Trophoblast cell (in vitro differentiated cells and primary cell): ENCODE measurements at regions not wholly inside any gene's neighbourhood (a gene's known extent, or its start where the extent isn't known, plus 50 kb on each side); places are given as distances from the start of the nearest gene placed in this dataset.

Source experiments
- DNase-seq, 2 donors: peaks; one replicate each; pipeline ENCODE4 v3.0.0-alpha.2; 2016
- H2AFZ ChIP-seq: 2 replicates; pipeline ENCODE4 v1.6.1; 2013; ENCODE audit warnings: low read length, moderate library complexity, mild to moderate bottlenecking; ENCODE audit not compliant: insufficient read depth, poor library complexity
- H2AK5ac ChIP-seq: 2 replicates; pipeline ENCODE4 v1.6.1; 2013; ENCODE audit warnings: mild to moderate bottlenecking, low read length
- H2BK120ac ChIP-seq: 2 replicates; pipeline ENCODE4 v1.6.1; 2013; ENCODE audit warnings: low read length, mild to moderate bottlenecking, moderate library complexity; ENCODE audit not compliant: insufficient read depth, poor library complexity
- H2BK12ac ChIP-seq: 2 replicates; pipeline ENCODE4 v1.6.1; 2013; ENCODE audit warnings: mild to moderate bottlenecking, low read length, moderate library complexity
- H2BK5ac ChIP-seq: 2 replicates; pipeline ENCODE4 v1.6.1; 2013; ENCODE audit warnings: low read length, low read depth, moderate library complexity, mild to moderate bottlenecking; ENCODE audit not compliant: poor library complexity
- H3K14ac ChIP-seq: 2 replicates; pipeline ENCODE4 v1.6.1; 2013; ENCODE audit warnings: mild to moderate bottlenecking, low read length
- H3K18ac ChIP-seq: 2 replicates; pipeline ENCODE4 v1.6.1; 2013; ENCODE audit warnings: mild to moderate bottlenecking, low read length
- H3K23ac ChIP-seq: 2 replicates; pipeline ENCODE4 v1.6.1; 2013; ENCODE audit warnings: low read length
- H3K27ac ChIP-seq: 2 replicates; pipeline ENCODE4 v1.5.1; 2013; ENCODE audit warnings: low read depth, mild to moderate bottlenecking, inconsistent platforms, low read length, moderate library complexity
- H3K27me3 ChIP-seq: 2 replicates; pipeline ENCODE4 v1.6.1; 2013; ENCODE audit warnings: inconsistent platforms, mild to moderate bottlenecking, low read length, moderate library complexity; ENCODE audit not compliant: insufficient read depth
- H3K36me3 ChIP-seq, 2 experiments: 1 replicate in 1 of 2; 2 replicates in 1 of 2; pipeline ENCODE4 v1.6.1; 2013; ENCODE audit warnings: low read length in 2 of 2, mild to moderate bottlenecking in 2 of 2, moderate library complexity in 1 of 2; ENCODE audit not compliant: insufficient read depth in 2 of 2, control insufficient read depth in 1 of 2
- H3K4ac ChIP-seq: 2 replicates; pipeline ENCODE4 v1.6.1; 2013; ENCODE audit warnings: low read depth, mild to moderate bottlenecking, low read length, moderate library complexity
- H3K4me1 ChIP-seq, 2 experiments: 1 replicate in 1 of 2; 2 replicates in 1 of 2; pipeline ENCODE4 v1.6.1; 2013; ENCODE audit warnings: low read length in 2 of 2, mild to moderate bottlenecking in 2 of 2, moderate library complexity in 1 of 2; ENCODE audit not compliant: insufficient read depth in 2 of 2, control insufficient read depth in 1 of 2
- H3K4me2 ChIP-seq: 2 replicates; pipeline ENCODE4 v1.6.1; 2013; ENCODE audit warnings: inconsistent platforms, mild to moderate bottlenecking, low read length, moderate library complexity
- H3K4me3 ChIP-seq: 2 replicates; pipeline ENCODE4 v1.5.1; 2013; ENCODE audit warnings: mild to moderate bottlenecking, low read depth, low read length, inconsistent platforms
- H3K79me1 ChIP-seq: one replicate; pipeline ENCODE4 v1.6.1; 2013; ENCODE audit warnings: low read length
- H3K79me2 ChIP-seq: 2 replicates; pipeline ENCODE4 v1.6.1; 2013; ENCODE audit warnings: low read length, mild to moderate bottlenecking; ENCODE audit not compliant: control insufficient read depth, insufficient read depth, poor library complexity
- H3K9ac ChIP-seq: 2 replicates; pipeline ENCODE4 v1.6.1; 2013; ENCODE audit warnings: mild to moderate bottlenecking, low read length
- H3K9me3 ChIP-seq: 2 replicates; pipeline ENCODE4 v1.6.1; 2013; ENCODE audit warnings: low read depth, mild to moderate bottlenecking, control low read depth, inconsistent platforms, low read length; ENCODE audit not compliant: insufficient read depth
- H4K12ac ChIP-seq: 2 replicates; pipeline ENCODE4 v1.6.1; 2013; ENCODE audit warnings: low read depth, mild to moderate bottlenecking, low read length, moderate library complexity
- H4K8ac ChIP-seq: 2 replicates; pipeline ENCODE4 v1.6.1; 2013; ENCODE audit warnings: low read depth, mild to moderate bottlenecking, low read length, moderate library complexity
- H4K91ac ChIP-seq: one replicate; pipeline ENCODE4 v1.6.1; 2013; ENCODE audit warnings: low read depth, mild to moderate bottlenecking, low read length, moderate library complexity
- WGBS: extraction: QIAGEN DNeasy Blood & Tissue Kit; methylation state at CpG from one replicate; pipeline ENCODE4 v1.1.7; 2013; ENCODE audit warnings: missing lambda C conversion rate; ENCODE audit not compliant: insufficient read length, insufficient coverage; ENCODE audit errors: extremely low coverage; 5-methylcytosine and 5-hydroxymethylcytosine counted together

GRCh38 chr6:14992382-14992781 is 253.5 kb upstream of the JARID2 start:
- H4K91ac ChIP-seq = no peak overlapping the region
- no peak overlapping the region for H3K14ac ChIP-seq
- H3K18ac ChIP-seq = no peak overlapping the region
- H3K27ac ChIP-seq = no peak overlapping the region
- no peak overlapping the region for H3K4me2 ChIP-seq
- H3K4me1 ChIP-seq = no peaks in the 10 kb centered on the region
- DNase-seq = no peak
- WGBS = no CpG with 5 or more reads among the region's 3 CpGs
- H3K79me2 ChIP-seq = no peaks in the 10 kb centered on the region
- H3K23ac ChIP-seq = no peak overlapping the region
- no peak overlapping the region for H2BK12ac ChIP-seq
- no peaks in the 10 kb centered on the region for H3K36me3 ChIP-seq
- H2AK5ac ChIP-seq = no peak overlapping the region
- H2BK5ac ChIP-seq = no peak overlapping the region
- H4K12ac ChIP-seq = no peak overlapping the region
- no peak overlapping the region for H2BK120ac ChIP-seq
- H4K8ac ChIP-seq = no peak overlapping the region
- H3K4ac ChIP-seq = no peak overlapping the region
- H3K9ac ChIP-seq = no peak overlapping the region
- no peaks in the 10 kb centered on the region for H3K27me3 ChIP-seq
- H3K79me1 ChIP-seq = no peaks in the 10 kb centered on the region
- no peak overlapping the region for H2AFZ ChIP-seq
- H3K4me3 ChIP-seq = no peak overlapping the region
- H3K9me3 ChIP-seq = no peaks in the 10 kb centered on the region

- Histone ChIP-seq H4K91ac (no peak overlapping the region), H3K4me2 (no peak overlapping the region), H2BK5ac (no peak overlapping the region), H3K4me1 (no peaks in the 10 kb centered on the region), H3K4ac (no peak overlapping the region), H2BK12ac (no peak overlapping the region), H4K12ac (no peak overlapping the region), H3K4me3 (no peak overlapping the region), H3K14ac (no peak overlapping the region), H3K9me3 (no peaks in the 10 kb centered on the region), H3K23ac (no peak overlapping the region), H2BK120ac (no peak overlapping the region), H2AFZ (no peak overlapping the region), H3K18ac (no peak overlapping the region), H3K27ac (no peak overlapping the region), H2AK5ac (no peak overlapping the region), H4K8ac (no peak overlapping the region), H3K9ac (no peak overlapping the region), H3K79me1 (no peaks in the 10 kb centered on the region), H3K27me3 (no peaks in the 10 kb centered on the region), H3K79me2 (no peaks in the 10 kb centered on the region), H3K36me3 (no peaks in the 10 kb centered on the region)
- no CpG with 5 or more reads among the region's 5 CpGs for WGBS
- DNase-seq = no peak
These were observed 250.7 kb upstream of the JARID2 start for GRCh38 chr6:14995208-14995607.

GRCh38 chr6:14995966-14996602 is 249.8 kb upstream of the JARID2 start:
- no peak overlapping the region for H3K4me3 ChIP-seq
- no CpG with 5 or more reads among the region's 12 CpGs for WGBS

DNA sequence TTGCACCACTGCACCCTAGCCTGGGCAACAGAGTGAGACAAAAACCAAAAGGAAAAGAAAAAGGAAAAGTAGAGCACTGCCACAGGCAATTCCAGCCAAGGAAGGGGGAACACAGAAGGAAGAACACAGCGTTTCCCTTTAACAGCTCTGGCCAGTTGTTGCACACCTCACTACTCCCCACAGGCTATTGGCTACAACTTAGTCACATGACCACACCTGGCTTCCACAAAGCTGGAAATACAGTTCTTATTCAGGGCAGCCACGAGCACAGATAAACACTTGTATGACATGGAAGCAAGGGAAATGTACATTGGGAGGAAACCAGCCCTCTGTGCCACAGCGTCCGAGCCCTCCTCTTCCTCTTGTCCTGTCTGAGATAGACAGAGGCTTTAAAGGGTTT is 249.0 kb upstream of the JARID2 start:
- H3K4ac ChIP-seq = no peak overlapping the region
- H3K79me2 ChIP-seq = no peaks in the 10 kb centered on the region
- H4K8ac ChIP-seq = no peak overlapping the region
- no peak overlapping the region for H4K91ac ChIP-seq
- no peaks in the 10 kb centered on the region for H3K9me3 ChIP-seq
- no peaks in the 10 kb centered on the region for H3K79me1 ChIP-seq
- no peak overlapping the region for H4K12ac ChIP-seq
- H3K23ac ChIP-seq = no peak overlapping the region
- H3K14ac ChIP-seq = no peak overlapping the region
- no peak overlapping the region for H3K18ac ChIP-seq
- H3K4me3 ChIP-seq = no peak overlapping the region
- H2BK12ac ChIP-seq = no peak overlapping the region
- WGBS = no CpG with 5 or more reads among the region's 4 CpGs
- no peak overlapping the region for H2BK120ac ChIP-seq
- no peaks in the 10 kb centered on the region for H3K27me3 ChIP-seq
- H2AK5ac ChIP-seq = no peak overlapping the region
- H2BK5ac ChIP-seq = no peak overlapping the region
- no peak overlapping the region for H3K9ac ChIP-seq
- H3K36me3 ChIP-seq = no peaks in the 10 kb centered on the region
- no peak overlapping the region for H2AFZ ChIP-seq
- no peak overlapping the region for H3K27ac ChIP-seq
- no peak overlapping the region for H3K4me2 ChIP-seq
- DNase-seq = no peak
- H3K4me1 ChIP-seq = no peaks in the 10 kb centered on the region

More at GRCh38 chr6:14995966-14996602, 249.8 kb upstream of the JARID2 start:
- no peak overlapping the region for H2BK120ac ChIP-seq
- no peak overlapping the region for H3K9ac ChIP-seq
- no peak overlapping the region for H3K18ac ChIP-seq
- H2AK5ac ChIP-seq = no peak overlapping the region
- H3K27me3 ChIP-seq = no peaks in the 10 kb centered on the region
- H3K79me1 ChIP-seq = no peaks in the 10 kb centered on the region
- no peak overlapping the region for H3K27ac ChIP-seq
- no peak overlapping the region for H4K91ac ChIP-seq
- DNase-seq = no peak
- no peaks in the 10 kb centered on the region for H3K9me3 ChIP-seq
- no peaks in the 10 kb centered on the region for H3K4me1 ChIP-seq
- no peak overlapping the region for H3K4ac ChIP-seq
- no peaks in the 10 kb centered on the region for H3K36me3 ChIP-seq
- no peak overlapping the region for H4K8ac ChIP-seq
- H2BK12ac ChIP-seq = no peak overlapping the region
- H3K79me2 ChIP-seq = no peaks in the 10 kb centered on the region
- no peak overlapping the region for H3K4me2 ChIP-seq
- H3K14ac ChIP-seq = no peak overlapping the region
- no peak overlapping the region for H4K12ac ChIP-seq
- no peak overlapping the region for H3K23ac ChIP-seq
- H2AFZ ChIP-seq = no peak overlapping the region
- no peak overlapping the region for H2BK5ac ChIP-seq
